DMS153 treated with DMSO at 0.1 percent for 48 hours (cell line): ENCODE measurements at regions not wholly inside any gene's neighbourhood (a gene's known extent, or its start where the extent isn't known, plus 50 kb on each side); places are given as distances from the start of the nearest gene placed in this dataset.
"Not testable (repeated sequence)": the region's sequence is repeated elsewhere in the genome, so short reads cannot be mapped to it uniquely, and the experiment has no call there.

Experiments
- DNase-seq: peaks from one replicate; lab custom pipeline; 2025; ENCODE audit not compliant: unreplicated experiment; lab: John Stamatoyannopoulos, UW

DNA sequence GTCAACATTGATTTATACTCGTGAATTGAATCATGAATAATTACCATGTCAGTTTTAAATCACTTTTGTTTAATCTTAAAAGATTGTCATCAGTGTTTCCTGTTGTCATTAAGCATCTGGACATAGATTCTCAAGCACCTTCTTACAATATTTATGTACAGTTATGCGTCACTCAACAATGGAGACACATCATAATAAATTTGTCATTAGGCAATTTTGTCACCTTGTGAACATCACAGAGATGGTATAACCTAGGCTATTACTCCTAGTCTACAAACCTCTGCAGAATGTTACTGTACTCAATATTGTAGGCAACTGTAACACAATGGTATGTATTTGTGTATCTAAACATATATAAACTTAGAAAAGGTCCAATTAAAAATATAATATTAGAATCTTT is 2130.9 kb upstream of the PCDH20 start:
- no peak for DNase-seq

DNA sequence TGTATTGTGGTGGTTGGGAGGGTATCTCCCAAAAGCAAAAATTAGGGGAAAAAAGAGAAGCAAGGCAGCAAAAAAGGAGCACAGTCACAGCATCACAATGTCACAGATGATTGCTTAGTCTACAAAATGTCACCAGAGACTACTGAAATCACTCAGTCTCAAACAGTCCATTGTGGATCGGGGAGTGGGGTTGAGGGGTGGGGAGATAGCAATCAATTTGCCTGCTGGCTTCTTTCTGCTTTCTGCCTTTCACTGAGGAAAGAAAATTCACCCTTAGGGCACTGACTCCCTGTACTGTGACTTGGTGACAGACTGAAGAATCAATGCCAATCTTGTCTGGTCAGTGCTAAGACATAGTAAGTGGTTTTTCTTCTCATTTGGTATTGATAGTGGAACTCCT is 2127.1 kb upstream of the PCDH20 start:
- no peak for DNase-seq

DNA sequence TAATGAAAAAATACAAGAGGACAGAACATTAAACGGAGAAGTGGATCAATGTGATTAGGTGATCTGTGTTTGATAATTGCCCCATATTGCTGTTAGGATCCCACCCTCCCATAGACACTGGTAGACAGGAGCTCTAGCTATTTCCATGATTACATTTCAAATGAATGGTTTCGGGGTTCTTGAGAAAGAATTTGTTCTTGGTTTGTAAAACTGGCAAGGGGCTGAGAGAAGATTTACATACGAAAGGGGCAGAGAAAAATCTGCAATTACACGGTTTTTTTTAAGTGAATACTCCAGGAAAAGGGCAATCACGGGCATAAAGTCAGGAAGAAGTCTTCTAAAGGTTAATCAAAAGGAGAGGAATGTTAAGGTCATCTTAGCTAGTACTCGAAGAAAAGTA is 2125.7 kb upstream of the PCDH20 start:
- DNase-seq: no peak

DNA sequence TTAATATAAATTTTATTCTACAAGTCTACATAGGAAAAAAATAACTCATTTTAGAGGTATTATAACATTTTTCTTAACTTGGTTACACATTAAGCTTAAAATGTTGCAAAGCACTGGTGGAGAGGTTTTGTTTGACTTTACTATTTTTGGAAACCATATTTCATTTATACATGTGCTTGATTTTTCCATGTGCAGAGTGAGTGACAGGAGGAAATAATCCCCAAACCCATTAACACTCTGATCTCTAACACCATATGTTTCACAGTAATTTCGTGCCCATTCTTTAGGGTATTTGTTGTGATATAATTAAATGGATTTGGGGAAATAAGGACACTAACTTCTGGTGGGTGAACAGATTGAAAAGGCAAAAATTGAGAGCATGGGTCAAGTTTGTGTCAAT is 2124.4 kb upstream of the PCDH20 start:
- DNase-seq: no peak

DNA sequence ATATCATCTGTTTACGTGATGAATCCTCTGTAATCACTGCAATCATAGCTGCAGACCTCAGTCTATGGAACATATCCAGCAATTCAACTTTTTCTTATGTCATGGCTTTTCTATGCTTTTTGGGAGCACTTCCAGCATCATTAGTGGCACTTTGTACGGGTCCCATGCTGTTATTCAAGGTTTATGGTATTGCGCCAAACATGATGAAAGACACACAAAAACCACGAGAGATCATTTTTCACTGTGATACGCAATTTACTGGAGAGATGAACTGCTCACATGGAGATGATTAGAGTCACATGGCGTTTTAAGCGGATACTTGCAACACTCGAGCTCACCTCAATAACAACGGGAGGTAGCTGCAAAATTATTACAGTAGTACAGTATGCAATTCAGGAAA is 2101.7 kb upstream of the PCDH20 start:
- DNase-seq: no peak

DNA sequence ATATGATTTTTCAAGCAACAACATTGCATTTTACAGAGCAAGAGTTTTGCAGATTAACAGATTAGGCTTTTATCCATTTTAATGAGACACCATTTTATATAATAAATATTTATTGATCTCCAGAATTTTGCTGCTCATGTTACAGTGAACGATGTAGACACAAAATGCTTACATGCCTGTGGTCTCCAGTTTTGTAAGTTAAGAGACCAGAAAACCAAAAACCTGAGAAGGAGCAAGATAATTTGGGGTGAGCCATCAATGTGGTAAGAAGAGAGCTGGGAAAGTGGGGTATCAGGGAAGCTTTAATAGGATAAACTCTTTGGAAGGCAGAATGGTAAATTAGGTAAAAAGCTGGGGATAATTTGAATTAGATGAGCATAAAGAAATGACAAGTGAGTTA is 2100.5 kb upstream of the PCDH20 start:
- DNase-seq: no peak

DNA sequence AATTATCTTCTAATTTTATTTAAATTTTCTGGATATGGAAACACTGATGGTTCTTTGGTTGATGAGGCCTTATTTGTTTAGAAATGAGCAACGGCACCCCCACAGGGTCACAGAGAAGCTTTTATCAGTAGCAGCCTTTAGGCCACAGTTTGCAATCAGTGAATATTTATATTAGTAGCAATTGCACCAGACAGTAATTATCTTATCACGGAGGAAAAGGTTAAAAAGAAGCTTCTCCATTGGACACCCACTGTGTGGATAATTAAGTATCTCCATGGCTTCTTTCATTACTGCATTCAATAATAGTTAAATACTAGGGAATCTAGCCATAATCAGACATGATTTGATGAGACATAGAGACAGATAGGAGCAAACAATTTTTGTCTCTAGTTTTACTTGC is 2099.2 kb upstream of the PCDH20 start:
- DNase-seq: no peak

DNA sequence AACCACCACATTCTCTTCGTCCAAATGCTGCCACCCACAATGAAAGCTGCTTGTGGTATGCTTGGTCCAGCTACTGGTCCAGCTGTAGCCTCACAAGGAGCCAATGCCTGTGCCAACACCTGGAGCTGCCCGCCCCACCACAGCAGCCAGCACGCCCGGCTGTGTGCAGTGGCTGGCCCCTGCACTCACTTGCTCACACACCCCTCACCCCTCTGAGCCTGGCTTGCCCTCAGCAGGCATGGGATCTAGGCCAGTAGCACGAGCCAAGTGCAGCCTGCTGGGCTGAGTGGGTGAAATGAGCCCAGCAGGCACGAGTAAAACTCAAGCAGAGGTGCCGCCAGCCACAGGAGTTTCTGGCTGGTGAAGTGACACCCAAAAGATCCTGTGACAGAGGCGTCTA is 2096.4 kb upstream of the PCDH20 start:
- no peak for DNase-seq

DNA sequence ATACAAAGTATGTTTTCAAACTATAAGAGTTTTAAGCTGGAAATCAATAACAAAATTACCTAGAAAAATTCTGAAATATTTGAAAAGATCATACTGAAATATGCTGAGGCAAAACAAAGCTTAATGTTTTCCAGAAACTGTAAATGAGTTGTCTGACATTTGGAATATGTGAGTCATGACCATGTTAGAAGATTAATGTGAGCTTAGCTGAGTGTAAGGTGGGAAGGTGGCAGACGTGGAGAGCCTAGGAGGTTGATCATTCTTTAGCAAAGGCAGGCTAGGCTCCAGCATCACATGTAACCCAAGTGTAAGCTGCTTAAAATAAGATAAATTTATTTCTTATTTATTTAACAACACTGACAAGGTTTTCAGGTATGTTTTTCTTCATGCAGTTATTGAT is 2086.1 kb upstream of the PCDH20 start:
- no peak for DNase-seq

DNA sequence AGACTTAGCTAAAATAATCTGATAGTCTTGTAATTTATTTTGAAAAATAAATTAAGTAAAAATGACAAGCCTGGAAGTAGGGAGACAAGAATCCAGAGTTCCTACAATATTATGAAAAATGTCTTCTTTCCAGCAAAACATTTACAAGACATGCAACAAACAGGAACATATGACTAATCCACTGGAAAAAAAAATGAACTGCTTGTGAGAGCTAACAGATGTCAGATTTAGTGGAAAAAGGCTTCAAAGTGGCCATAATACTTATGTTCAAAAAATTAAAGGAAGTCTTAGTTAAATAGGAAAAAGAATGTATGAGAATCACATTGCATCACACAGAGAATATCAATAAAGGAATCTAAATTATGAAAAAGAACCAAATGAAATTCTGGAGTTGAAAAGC is 2082.0 kb upstream of the PCDH20 start:
- DNase-seq: no peak

DNA sequence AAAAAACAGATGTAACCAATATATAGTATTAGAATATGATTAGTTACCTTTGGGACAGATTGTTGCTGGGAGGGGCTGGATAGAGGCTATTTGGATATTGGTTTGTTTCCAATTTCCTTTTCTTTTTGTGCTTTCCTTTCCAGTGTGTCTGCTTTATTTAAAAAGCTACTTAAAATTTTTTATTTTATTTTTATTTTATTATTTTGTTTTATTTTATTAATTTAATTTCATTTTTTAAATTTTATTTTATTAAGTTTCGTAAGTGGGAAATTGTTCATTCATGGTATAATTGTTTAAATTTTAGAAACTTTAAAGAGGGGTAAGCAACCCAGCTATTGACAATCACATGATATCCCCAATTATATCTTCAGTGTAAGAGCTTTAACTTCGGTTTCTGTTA is 2077.0 kb upstream of the PCDH20 start:
- no peak for DNase-seq

DNA sequence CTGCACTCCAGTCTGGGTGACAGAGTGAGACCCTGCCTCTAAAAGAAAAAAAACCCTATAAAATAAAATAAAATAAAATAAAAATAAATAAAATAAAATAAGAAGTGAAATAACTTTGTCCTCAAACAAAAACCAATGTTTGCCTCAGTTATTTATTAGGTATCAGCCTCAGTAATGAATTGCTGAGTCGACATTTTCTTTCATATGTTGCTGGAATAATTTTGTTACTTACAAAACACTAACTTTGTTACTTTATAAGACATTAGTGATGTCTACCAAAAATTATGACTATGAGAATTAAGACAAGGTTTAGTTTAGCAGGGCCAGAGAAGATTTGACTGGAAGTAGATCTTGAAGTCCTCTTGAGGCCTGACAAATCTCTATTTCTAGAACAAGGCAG is 2074.5 kb upstream of the PCDH20 start:
- no peak for DNase-seq

DNA sequence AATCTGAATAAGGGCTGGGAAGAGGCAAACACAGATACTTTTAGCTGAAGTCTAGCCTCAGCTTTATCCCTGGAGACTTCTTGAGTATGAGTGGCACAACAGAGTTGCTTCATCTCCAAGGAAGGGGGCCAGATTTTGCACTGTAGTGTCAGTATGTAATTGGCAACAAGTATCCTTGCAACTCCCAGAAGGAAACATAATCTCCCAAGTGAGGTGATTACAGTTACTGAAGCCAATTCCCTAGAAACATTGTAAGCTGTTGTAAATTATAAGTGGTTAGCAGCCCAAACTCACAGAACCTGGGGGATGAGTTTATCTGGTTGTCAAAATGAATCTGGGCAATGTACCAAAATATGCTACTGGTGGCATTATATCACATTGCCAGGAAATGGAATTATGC is 2065.7 kb upstream of the PCDH20 start:
- DNase-seq: no peak

DNA sequence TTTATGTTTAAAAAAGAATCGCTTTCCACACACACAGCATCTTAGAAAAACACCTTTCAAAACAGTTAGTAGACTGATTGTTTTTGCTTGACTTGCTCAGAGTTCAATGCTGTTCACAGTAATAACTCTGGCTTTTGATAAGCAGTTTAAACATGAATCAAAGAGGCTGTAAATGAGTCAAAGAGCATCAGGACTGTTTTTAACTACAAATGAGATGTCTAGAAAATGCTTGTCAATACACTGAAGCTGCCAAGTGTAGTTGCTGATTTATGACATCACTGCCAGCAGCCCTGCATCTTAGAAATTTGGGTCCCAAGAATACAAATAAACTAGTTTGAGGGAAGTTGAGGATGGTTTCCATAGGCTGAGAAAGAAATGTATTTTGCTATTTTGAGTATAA is 2057.1 kb upstream of the PCDH20 start:
- DNase-seq: no peak

DNA sequence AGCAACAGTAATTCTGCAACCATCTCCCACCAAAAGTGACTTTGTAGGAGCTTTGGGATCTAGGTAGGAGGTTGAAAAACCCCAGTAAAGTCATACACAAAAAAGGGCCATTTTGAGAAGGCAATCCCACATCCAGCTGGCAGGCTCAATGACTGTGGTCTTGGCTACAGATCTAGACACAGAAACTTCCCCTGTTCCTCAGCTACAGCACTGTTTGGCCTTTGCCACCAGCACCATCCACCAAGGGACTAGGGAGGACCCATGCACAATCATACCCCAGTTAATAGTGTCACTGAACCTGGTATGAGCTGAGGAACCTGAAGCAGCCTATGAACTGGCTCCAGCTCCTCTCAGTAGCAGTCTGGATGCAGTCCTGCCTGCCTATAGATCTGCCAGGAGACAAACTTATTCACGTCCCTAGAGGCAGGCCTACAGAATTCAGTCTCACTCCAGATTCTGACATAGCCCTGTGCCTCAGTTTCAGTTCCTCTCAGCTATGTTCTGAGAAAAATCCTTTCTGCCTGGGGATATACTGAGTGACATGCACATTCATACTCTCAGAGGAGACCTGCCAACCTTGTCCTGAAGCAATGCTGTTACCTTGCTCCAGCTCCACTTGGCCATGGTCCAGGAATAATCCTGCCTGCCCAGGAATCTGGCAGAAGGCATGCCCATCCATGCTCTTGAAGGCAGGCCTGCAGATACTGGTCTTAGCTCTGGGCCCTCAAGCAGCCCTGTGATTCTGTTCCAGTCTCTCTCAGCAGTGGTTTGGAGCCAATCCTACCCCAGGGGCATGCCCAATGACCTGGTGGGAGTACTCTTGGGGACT is 2048.3 kb upstream of the PCDH20 start:
- no peak for DNase-seq

DNA sequence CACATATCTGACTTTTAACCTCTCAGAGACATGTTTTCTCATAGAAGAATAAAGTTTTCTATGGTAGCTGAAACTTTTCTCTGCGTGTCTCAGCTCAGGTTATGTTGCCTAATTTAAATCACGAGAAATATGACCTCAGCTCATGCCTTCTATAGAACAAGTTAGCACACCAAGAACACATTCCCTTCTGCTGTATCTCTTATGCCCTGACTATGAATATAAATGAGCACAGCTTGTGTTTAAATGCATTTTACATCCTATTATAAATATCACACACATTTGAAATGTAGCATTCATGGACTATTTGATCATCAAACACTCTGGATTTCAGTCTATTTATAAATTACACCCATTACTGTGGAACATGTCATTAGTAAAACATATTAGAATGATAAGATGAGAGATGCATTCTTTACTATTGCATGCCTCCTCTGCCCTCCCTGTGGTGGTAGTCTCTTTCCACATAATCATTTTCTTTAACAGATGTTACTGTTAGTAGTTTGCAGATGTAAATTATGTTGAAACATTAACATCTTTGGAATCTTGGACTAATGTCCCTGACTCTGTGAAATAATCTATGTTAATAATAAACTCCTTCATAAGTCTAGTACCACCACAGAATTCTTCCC is 2044.9 kb upstream of the PCDH20 start:
- DNase-seq: no peak

DNA sequence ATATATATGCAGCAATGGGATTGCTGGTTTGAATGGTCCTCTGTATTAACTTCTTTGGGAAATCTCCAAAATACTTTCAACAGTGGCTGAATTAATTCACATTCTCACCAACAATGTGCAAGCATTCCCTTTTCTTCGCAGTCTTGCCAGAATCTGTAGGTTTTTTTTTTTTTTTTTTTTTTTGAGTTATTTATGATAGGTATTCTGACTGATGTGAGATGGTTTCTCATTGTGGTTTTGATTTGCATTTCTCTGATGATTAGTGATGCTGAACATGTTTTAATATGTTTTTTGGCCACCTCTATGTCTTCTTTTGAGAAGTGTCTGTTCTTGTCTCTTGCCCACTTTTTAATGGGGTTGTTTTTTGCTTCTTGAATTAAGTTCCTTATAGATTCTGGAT is 2041.5 kb upstream of the PCDH20 start:
- DNase-seq: no peak

DNA sequence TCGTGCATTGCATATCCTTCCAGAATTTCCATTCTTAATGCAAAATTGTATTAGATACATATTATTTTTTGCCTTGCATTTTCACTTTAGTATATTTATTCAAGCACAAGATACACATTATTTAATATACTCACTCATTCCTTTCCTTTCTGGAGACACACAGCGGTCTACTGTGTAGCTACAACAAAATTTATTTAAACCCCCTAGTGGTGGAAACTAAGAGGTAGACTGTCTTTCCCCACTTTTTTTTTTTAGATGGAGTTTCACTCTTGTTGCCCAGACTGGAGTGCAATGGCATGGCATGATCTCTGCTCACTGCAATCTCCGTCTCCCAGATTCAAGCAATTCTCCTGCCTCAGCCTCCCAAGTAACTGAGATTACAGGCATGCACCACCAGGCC is 2040.3 kb upstream of the PCDH20 start:
- DNase-seq: no peak

DNA sequence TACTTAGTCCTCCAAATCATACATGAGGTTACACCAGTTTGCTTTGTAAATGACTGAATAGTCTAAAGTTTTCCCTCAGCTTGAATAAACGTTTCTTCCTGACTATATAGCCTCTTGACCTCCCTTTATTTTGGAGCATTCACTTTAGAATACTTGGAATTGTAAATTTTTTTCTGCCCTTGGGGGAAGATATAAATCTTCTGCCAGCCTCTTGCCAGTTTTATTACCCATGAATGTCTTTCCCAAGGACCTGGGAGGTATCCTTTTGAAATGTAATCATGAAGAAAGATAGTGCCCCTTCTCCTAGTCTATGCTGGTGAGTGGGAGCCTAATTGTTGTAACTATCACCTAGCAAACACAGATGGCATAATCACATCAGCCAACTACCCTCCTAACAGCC is 2033.9 kb upstream of the PCDH20 start:
- no peak for DNase-seq

DNA sequence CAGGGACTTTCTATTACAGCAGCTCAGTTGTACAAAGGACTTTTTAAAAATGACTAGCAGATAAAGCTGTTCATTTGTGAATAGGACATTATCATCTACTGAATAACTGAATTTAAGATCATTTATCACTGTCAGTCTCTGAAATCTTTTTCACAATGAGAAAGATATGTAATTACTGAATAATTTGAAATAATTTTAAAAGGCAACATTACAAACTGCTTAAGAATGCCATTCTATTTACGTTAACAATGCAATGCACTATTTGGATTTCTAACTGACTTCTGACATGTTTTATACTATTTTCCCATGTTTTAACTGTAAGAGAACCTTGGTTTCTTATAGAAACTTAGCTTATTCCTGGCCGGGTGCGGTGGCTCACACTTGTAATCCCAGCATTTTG is 2033.0 kb upstream of the PCDH20 start:
- no peak for DNase-seq

DNA sequence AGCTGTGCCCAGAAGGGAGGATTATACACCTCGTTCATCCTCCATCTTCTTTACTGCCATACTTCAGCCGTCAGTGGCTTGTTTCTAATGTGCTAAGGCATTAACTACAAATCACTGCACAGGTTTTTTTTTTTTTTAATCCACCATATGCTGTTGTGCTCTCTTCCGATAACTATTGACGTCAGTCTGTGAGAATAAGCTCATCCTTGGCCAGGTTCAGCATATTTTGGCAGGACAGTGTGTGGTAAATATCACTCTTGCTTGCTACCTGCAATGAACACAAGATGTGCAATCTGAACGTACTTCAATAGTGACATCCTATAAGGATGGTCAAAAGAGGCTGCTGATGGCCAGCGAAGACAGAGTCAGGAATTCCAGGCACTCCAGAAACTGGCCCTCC is 2030.7 kb upstream of the PCDH20 start:
- DNase-seq: no peak

DNA sequence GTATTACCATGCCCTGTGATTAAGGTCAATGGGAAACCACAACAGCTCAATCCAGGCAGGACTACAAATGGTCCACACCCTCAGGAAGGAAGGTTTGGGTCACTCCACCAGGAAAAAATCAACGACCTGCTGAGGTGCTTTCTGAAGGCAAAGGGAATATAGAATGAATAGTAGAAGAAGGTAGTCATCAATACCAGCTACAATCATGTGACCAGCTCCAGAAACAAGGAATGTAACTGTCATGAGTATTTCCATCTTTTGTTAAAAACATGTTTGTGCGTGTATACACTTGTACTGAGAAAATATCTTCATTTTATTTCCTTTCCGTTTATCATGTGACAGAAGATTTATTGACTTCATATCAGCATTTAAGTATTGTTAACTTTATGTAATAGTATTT is 2028.6 kb upstream of the PCDH20 start:
- DNase-seq: not testable (repeated sequence)

DNA sequence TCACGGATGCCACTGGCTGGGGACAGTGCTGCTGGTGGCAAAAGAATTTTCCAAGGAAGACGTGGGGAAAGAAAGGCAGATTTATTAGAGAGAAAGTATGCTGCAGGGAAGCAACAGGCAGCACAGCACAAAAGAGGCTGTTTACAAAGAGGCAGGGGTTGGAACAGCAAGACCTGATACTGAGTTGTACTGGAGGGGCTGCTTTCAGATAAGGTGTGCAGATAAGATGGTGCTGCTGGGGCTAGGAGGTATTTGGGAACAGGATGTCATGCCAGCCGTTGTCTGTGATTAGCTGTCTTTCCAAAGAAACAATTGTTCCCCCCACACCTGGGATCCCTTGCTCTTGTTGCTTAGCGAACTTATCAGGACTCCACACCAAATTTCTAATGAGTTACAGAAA is 2023.3 kb upstream of the PCDH20 start:
- no peak for DNase-seq
